RWPE2 (cell line): ENCODE measurements at regions not wholly inside any gene's neighbourhood (a gene's known extent, or its start where the extent isn't known, plus 50 kb on each side); places are given as distances from the start of the nearest gene placed in this dataset.
"Not testable (repeated sequence)": the region's sequence is repeated elsewhere in the genome, so short reads cannot be mapped to it uniquely, and the experiment has no call there.

Experiments used
- ATAC-seq: fragments of 200-7000 bp; cut with Tn5 transposase; 3 replicates; pipeline ENCODE4 v1.9.1; 2021; ENCODE audit warnings: low read depth
- DNase-seq: peaks from one replicate; pipeline ENCODE4 v3.0.0-alpha.2; 2020; ENCODE audit warnings: low spot score
- H3K27ac ChIP-seq: fragments of 450-650 bp; 2 replicates; pipeline ENCODE4 v1.5.1; 2017; ENCODE audit warnings: mild to moderate bottlenecking; ENCODE audit not compliant: poor library complexity, severe bottlenecking
- H3K27me3 ChIP-seq: fragments of 250-450 bp; sonication (Bioruptor Pico); 2 replicates; pipeline ENCODE4 v1.5.1; 2021; ENCODE audit warnings: mild to moderate bottlenecking, moderate library complexity; ENCODE audit not compliant: insufficient read depth, poor library complexity, severe bottlenecking
- H3K36me3 ChIP-seq: fragments of 250-450 bp; sonication (Bioruptor Pico); 2 replicates; pipeline ENCODE4 v1.5.1; 2020; ENCODE audit warnings: low read depth, mild to moderate bottlenecking, moderate library complexity
- H3K4me1 ChIP-seq: fragments of 250-450 bp; sonication (Bioruptor Pico); 2 replicates; pipeline ENCODE4 v1.5.1; 2021; ENCODE audit warnings: mild to moderate bottlenecking, moderate library complexity; ENCODE audit not compliant: insufficient read depth, poor library complexity, severe bottlenecking
- H3K4me3 ChIP-seq: fragments of 250-450 bp; sonication (Bioruptor Pico); 2 replicates; pipeline ENCODE4 v1.5.1; 2021; ENCODE audit warnings: mild to moderate bottlenecking, moderate library complexity; ENCODE audit not compliant: severe bottlenecking
- H3K9me3 ChIP-seq: fragments of 250-450 bp; sonication (Bioruptor Pico); 2 replicates; pipeline ENCODE4 v1.5.1; 2021; ENCODE audit warnings: mild to moderate bottlenecking, moderate library complexity; ENCODE audit not compliant: severe bottlenecking
- CTCF ChIP-seq: fragments of 450-650 bp; IDR thresholded peaks from one replicate; pipeline ENCODE4 v1.5.1; 2017; ENCODE audit warnings: mild to moderate bottlenecking, moderate library complexity; ENCODE audit not compliant: poor library complexity, severe bottlenecking

- no peak for TF ChIP-seq CTCF
- no peak overlapping the region for H3K4me3 ChIP-seq
- no peak overlapping the region for H3K27ac ChIP-seq
- no peaks in the 10 kb centered on the region for H3K36me3 ChIP-seq
- DNase-seq (no peak), ATAC-seq (no peak)
- no peaks in the 10 kb centered on the region for H3K9me3 ChIP-seq
- H3K27me3 ChIP-seq: no peaks in the 10 kb centered on the region
- no peaks in the 10 kb centered on the region for H3K4me1 ChIP-seq
Measured at GRCh38 chr16:63422715-63423114, 1386.5 kb upstream of the CDH8 start.

GRCh38 chr16:63416712-63417111 is 1380.5 kb upstream of the CDH8 start:
- Histone ChIP-seq H3K27ac (no peak overlapping the region), H3K36me3 (no peaks in the 10 kb centered on the region), H3K4me1 (no peaks in the 10 kb centered on the region), H3K27me3 (no peaks in the 10 kb centered on the region), H3K9me3 (no peaks in the 10 kb centered on the region), H3K4me3 (no peak overlapping the region)
- DNase-seq (no peak), ATAC-seq (no peak)
- no peak for TF ChIP-seq CTCF

GRCh38 chr16:63415014-63415413 is 1378.8 kb upstream of the CDH8 start:
- ATAC-seq (no peak), DNase-seq (no peak)
- H3K4me3 ChIP-seq: no peak overlapping the region
- no peaks in the 10 kb centered on the region for H3K9me3 ChIP-seq
- no peaks in the 10 kb centered on the region for H3K27me3 ChIP-seq
- no peak overlapping the region for H3K27ac ChIP-seq
- no peaks in the 10 kb centered on the region for H3K4me1 ChIP-seq
- no peaks in the 10 kb centered on the region for H3K36me3 ChIP-seq
- no peak for TF ChIP-seq CTCF

GRCh38 chr16:63410594-63410993 is 1374.4 kb upstream of the CDH8 start:
- no peak for ATAC-seq
- no peak for DNase-seq
- Histone ChIP-seq H3K27ac (no peak overlapping the region), H3K4me1 (no peaks in the 10 kb centered on the region), H3K9me3 (no peaks in the 10 kb centered on the region), H3K27me3 (no peaks in the 10 kb centered on the region), H3K36me3 (no peaks in the 10 kb centered on the region), H3K4me3 (no peak overlapping the region)
- no peak for TF ChIP-seq CTCF

GRCh38 chr16:63403792-63404191 is 1367.6 kb upstream of the CDH8 start:
- Histone ChIP-seq H3K27ac (no peak overlapping the region), H3K9me3 (no peaks in the 10 kb centered on the region), H3K27me3 (no peaks in the 10 kb centered on the region), H3K36me3 (no peaks in the 10 kb centered on the region), H3K4me3 (no peak overlapping the region), H3K4me1 (no peaks in the 10 kb centered on the region)
- ATAC-seq (no peak), DNase-seq (no peak)
- no peak for TF ChIP-seq CTCF

GRCh38 chr16:63388277-63388676 is 1352.0 kb upstream of the CDH8 start:
- not testable (repeated sequence) for H3K4me3 ChIP-seq, ATAC-seq, DNase-seq

More at GRCh38 chr16:63388277-63388676, 1352.0 kb upstream of the CDH8 start:
- H3K4me1 ChIP-seq, H3K9me3 ChIP-seq, H3K36me3 ChIP-seq, H3K27ac ChIP-seq, H3K27me3 ChIP-seq: not testable (repeated sequence)
